Kidney (tissue), 13 donors: ENCODE measurements at regions not wholly inside any gene's neighbourhood (a gene's known extent, or its start where the extent isn't known, plus 50 kb on each side); places are given as distances from the start of the nearest gene placed in this dataset.
A peak's percentile ranks its signal among the peaks of the same experiment; 100 is the strongest.

Experiments used
- DNase-seq, 5 donors: peaks; one replicate each; pipeline ENCODE4 v3.0.0-alpha.2; 2013 to 2020
- FAIRE-seq: peaks from 2 replicates; lab custom pipeline; 2012; peaks lifted over from hg19 to GRCh38; lab: Jason Lieb, UNC
- H3K27ac ChIP-seq, 2 donors: one replicate each; pipeline ENCODE4 v1.7.0; 2013; ENCODE audit warnings: low read depth in 2 of 2, low read length in 2 of 2, inconsistent platforms in 1 of 2
- H3K27me3 ChIP-seq: one replicate; pipeline ENCODE4 v1.7.1; 2013; ENCODE audit warnings: low read length, inconsistent platforms; ENCODE audit not compliant: control insufficient read depth, insufficient read depth
- H3K36me3 ChIP-seq, 3 donors: one replicate each; pipeline versions ENCODE4 v1.7.0 to v1.7.1; 2013; ENCODE audit warnings: low read length in 3 of 3, control low read depth in 1 of 3, inconsistent platforms in 1 of 3; ENCODE audit not compliant: insufficient read depth in 3 of 3, control insufficient read depth in 2 of 3
- H3K4me1 ChIP-seq, 3 donors: one replicate each; pipeline versions ENCODE4 v1.7.0 to v1.7.1; 2013; ENCODE audit warnings: low read length in 3 of 3, inconsistent platforms in 1 of 3, low read depth in 1 of 3; ENCODE audit not compliant: control insufficient read depth in 2 of 3, insufficient read depth in 2 of 3
- H3K4me3 ChIP-seq, 3 donors: one replicate each; pipeline versions ENCODE4 v1.7.0 to v1.8.1; 2013; ENCODE audit warnings: low read length in 3 of 3, control low read depth in 1 of 3, inconsistent platforms in 1 of 3
- H3K9ac ChIP-seq, 3 donors: one replicate each; pipeline versions ENCODE4 v1.7.0 to v1.7.1; 2013; ENCODE audit warnings: low read length in 3 of 3, control low read depth in 1 of 3, inconsistent platforms in 1 of 3
- H3K9me3 ChIP-seq, 3 donors: one replicate each; pipeline versions ENCODE4 v1.7.0 to v1.7.1; 2013; ENCODE audit warnings: low read length in 3 of 3, control low read depth in 1 of 3, inconsistent platforms in 1 of 3; ENCODE audit not compliant: control insufficient read depth in 2 of 3, insufficient read depth in 1 of 3
- intact Hi-C: fragments of 100-400 bp; cut with DNase I; formaldehyde crosslinking; loops from one replicate; pipeline ENCODE4 v1.11.1; 2022
- TF ChIP-seq, protein P1 (sequence below): IDR thresholded peaks from 3 replicates; pipeline ENCODE4 v1.5.1; 2012; ENCODE audit warnings: mild to moderate bottlenecking, moderate library complexity, borderline replicate concordance; ENCODE audit not compliant: insufficient read depth; ENCODE audit errors: extremely low read depth
- donor health status: control.
- donor health status: control.
- donor health status: control.
- donor health status: control.
- donor health status: control.
- donor health status: DM: yes; HTN: yes; CAD: no.
- donor health status: Normal renal cell carcinoma (clear cell type).

- Histone ChIP-seq H3K4me1 (peaks cover 11 to 25% (median 23%) of the 10 kb centered on the region in 3 donors), H3K27ac (no peak overlapping the region), H3K9ac (no peak overlapping the region), H3K4me3 (no peak overlapping the region), H3K27me3 (no peaks in the 10 kb centered on the region), H3K36me3 (no peaks in the 10 kb centered on the region), H3K9me3 (no peaks in the 10 kb centered on the region)
- DNase-seq (no peak), FAIRE-seq (no peak)
- intact Hi-C loops: no loop called here
- TF ChIP-seq, protein P1, sequence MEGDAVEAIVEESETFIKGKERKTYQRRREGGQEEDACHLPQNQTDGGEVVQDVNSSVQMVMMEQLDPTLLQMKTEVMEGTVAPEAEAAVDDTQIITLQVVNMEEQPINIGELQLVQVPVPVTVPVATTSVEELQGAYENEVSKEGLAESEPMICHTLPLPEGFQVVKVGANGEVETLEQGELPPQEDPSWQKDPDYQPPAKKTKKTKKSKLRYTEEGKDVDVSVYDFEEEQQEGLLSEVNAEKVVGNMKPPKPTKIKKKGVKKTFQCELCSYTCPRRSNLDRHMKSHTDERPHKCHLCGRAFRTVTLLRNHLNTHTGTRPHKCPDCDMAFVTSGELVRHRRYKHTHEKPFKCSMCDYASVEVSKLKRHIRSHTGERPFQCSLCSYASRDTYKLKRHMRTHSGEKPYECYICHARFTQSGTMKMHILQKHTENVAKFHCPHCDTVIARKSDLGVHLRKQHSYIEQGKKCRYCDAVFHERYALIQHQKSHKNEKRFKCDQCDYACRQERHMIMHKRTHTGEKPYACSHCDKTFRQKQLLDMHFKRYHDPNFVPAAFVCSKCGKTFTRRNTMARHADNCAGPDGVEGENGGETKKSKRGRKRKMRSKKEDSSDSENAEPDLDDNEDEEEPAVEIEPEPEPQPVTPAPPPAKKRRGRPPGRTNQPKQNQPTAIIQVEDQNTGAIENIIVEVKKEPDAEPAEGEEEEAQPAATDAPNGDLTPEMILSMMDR: no peak
These were observed 96.2 kb downstream of the SNX5 start for GRCh38 chr20:17872434-17872833.

DNA sequence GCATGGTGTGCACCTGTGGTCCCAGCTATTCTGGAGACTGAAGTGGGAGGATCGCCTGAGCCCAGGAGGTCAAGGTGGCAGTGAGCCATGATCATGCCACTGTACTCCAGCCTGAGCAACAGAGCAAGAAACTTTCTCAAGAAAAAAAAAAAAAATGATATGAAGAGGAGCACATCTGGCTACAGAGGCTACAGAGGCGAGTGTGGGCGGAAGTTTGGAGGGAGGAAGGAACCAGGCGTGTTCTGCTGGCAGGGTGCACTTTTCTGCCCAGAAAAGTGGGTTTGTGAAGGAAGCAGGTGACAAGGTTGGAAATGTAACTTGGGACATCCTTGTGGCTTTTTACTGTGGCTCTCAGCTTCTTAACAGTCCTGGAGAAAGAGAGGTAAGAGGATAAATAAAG lies 96.7 kb downstream of the SNX5 start:
- Histone ChIP-seq H3K36me3 (no peaks in the 10 kb centered on the region), H3K27ac (no peak overlapping the region), H3K9me3 (no peaks in the 10 kb centered on the region), H3K4me3 (no peak overlapping the region), H3K9ac (no peak overlapping the region), H3K27me3 (no peaks in the 10 kb centered on the region), H3K4me1 (peaks cover 11 to 25% (median 23%) of the 10 kb centered on the region in 3 donors)
- DNase-seq (no peak), FAIRE-seq (no peak)
- intact Hi-C loops: no loop called here
- TF ChIP-seq, protein P1: no peak

GRCh38 chr20:17871181-17871580 lies 97.4 kb downstream of the SNX5 start:
- Histone ChIP-seq H3K9me3 (no peaks in the 10 kb centered on the region), H3K27ac (no peak overlapping the region), H3K4me1 (peaks cover 8 to 23% (median 19%) of the 10 kb centered on the region in 3 donors), H3K4me3 (no peak overlapping the region), H3K27me3 (no peaks in the 10 kb centered on the region), H3K9ac (no peak overlapping the region), H3K36me3 (no peaks in the 10 kb centered on the region)
- FAIRE-seq (no peak), DNase-seq (peak in 1 of 5 donors; percentile 50)
- TF ChIP-seq, protein P1: no peak
- intact Hi-C loops: no loop called here
